ENCODE measurements at regions not wholly inside any gene's neighbourhood (a gene's known extent, or its start where the extent isn't known, plus 50 kb on each side); places are given as distances from the start of the nearest gene placed in this dataset.
A peak's percentile ranks its signal among the peaks of the same experiment; 100 is the strongest.
"Not testable (repeated sequence)": the region's sequence is repeated elsewhere in the genome, so short reads cannot be mapped to it uniquely, and the experiment has no call there.

DNA sequence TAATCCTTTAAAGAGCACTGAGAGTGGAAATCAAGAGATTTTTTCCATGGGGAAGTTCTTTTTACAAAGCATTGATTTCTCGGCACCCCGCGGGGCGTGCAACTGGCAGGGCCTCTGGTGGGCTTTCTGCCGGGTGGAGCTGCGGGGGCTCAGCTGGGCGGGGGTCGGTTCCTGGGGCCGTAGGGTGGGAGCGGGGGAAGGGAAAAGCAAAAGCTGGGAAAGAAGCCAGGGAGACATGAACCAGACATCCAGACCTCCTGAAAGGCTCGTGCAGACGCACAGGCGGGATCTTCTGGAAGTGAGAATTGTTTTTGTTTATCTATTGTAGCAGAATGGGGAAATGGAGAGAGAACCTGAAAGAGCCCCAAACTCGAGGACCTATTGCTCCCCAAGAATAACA is 235.2 kb downstream of the FAM72C start:
- Histone ChIP-seq H3K4me1 (no peaks in the 10 kb centered on the region), H3K27me3 (ENCODE audit: low read depth) (peaks cover 59% of the 10 kb centered on the region), H3K4me3 (no peak overlapping the region), H3K36me3 (no peaks in the 10 kb centered on the region), H3K9me3 (replicated peaks) (no peaks in the 10 kb centered on the region), H3K27ac (replicated peaks) (no peak overlapping the region)
- TF ChIP-seq, protein P1, sequence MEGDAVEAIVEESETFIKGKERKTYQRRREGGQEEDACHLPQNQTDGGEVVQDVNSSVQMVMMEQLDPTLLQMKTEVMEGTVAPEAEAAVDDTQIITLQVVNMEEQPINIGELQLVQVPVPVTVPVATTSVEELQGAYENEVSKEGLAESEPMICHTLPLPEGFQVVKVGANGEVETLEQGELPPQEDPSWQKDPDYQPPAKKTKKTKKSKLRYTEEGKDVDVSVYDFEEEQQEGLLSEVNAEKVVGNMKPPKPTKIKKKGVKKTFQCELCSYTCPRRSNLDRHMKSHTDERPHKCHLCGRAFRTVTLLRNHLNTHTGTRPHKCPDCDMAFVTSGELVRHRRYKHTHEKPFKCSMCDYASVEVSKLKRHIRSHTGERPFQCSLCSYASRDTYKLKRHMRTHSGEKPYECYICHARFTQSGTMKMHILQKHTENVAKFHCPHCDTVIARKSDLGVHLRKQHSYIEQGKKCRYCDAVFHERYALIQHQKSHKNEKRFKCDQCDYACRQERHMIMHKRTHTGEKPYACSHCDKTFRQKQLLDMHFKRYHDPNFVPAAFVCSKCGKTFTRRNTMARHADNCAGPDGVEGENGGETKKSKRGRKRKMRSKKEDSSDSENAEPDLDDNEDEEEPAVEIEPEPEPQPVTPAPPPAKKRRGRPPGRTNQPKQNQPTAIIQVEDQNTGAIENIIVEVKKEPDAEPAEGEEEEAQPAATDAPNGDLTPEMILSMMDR (IDR thresholded peaks at IDR 0.05; ENCODE audit: borderline replicate concordance) = no peak
- DNase-seq = no peak
- intact Hi-C loops (cut with micrococcal nuclease) = no loop called here

DNA sequence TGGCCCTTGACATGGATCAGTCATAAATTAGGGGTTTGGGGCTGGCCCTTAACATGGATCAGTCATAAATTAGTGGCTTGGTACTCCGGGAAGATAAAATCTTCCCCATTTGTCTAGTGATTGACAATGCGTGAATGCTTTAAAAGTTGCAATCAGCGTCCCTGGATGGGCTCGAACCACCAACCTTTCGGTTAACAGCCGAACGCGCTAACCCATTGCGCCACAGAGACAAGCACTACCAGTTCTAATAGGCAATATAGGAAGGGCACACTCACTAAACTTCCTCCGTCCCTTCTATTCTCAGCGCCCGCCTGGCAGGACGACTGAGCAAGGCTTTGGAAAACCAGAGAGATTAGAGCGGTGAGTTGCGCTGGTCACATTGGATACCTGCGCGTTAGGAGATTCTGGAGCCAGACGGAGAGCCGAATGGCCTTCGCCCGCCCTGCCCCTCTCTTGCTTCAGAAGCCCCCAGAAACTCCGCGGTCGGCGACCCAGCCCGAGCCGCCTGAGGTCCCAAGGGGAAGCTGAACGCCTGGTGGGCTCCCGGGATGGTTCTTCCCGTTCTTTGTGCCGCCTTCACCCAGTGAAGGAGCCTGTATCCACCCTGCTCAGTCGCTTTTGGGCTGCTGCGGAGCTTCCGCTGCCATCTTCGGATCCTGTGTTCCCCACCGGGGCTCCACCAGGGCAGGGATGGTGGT is 235.9 kb downstream of the FAM72C start:
- Histone ChIP-seq H3K27ac (replicated peaks) (no peak overlapping the region), H3K27me3 (ENCODE audit: low read depth) (peaks cover 66% of the 10 kb centered on the region), H3K4me1 (no peaks in the 10 kb centered on the region), H3K9me3 (replicated peaks) (no peaks in the 10 kb centered on the region), H3K4me3 (no peak overlapping the region), H3K36me3 (no peaks in the 10 kb centered on the region)
- intact Hi-C loops (cut with micrococcal nuclease) = no loop called here
- TF ChIP-seq, protein P1 (IDR thresholded peaks at IDR 0.05; ENCODE audit: borderline replicate concordance) = no peak
- no peak for DNase-seq

DNA sequence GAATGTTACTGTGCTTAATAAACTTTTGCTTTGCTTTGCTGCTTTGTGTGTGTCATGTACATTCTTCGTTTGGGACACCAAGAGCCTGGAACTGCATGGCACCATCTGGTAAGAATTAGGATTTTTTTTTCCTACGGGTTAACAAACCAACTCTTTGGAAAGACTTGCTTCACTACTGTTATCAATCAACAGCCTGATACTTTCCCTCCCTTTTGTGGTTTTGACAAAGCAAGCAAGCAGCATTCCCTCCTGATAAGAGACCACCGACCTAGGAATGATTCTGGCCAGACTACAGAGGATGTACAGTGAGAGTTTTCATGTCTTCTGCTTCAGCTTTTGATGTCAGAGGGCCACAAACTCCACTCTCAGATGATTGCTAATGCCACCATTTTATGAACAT is 237.5 kb downstream of the FAM72C start:
- H3K36me3 ChIP-seq; intact Hi-C loops (cut with micrococcal nuclease); H3K27ac ChIP-seq (replicated peaks); H3K4me1 ChIP-seq; DNase-seq; H3K9me3 ChIP-seq (replicated peaks); H3K4me3 ChIP-seq: not testable (repeated sequence)
- H3K27me3 ChIP-seq (ENCODE audit: low read depth) = peaks cover 69% of the 10 kb centered on the region

DNA sequence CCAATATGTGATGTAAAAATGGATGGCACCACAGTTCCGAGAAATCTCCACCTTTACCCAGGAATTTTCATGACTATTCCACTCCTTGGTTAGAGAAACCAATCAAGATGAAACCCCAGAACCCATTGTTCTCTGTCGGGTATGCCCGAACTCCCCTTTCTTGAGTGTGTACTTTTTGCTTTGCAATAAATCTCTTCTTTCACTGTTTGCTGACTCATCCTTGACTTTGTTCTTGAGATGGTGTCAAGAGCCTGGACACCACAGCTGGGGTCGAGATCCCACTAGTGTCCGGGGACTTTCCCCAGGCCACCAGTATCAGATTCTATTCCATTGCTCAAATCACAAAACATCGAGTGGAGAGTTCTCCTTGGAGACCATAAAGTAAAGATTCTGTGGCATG is 240.9 kb downstream of the FAM72C start:
- H3K9me3 ChIP-seq (replicated peaks); DNase-seq; H3K4me1 ChIP-seq; H3K36me3 ChIP-seq; H3K4me3 ChIP-seq; intact Hi-C loops (cut with micrococcal nuclease); H3K27ac ChIP-seq (replicated peaks): not testable (repeated sequence)
- H3K27me3 ChIP-seq (ENCODE audit: low read depth) = peaks cover 73% of the 10 kb centered on the region

DNA sequence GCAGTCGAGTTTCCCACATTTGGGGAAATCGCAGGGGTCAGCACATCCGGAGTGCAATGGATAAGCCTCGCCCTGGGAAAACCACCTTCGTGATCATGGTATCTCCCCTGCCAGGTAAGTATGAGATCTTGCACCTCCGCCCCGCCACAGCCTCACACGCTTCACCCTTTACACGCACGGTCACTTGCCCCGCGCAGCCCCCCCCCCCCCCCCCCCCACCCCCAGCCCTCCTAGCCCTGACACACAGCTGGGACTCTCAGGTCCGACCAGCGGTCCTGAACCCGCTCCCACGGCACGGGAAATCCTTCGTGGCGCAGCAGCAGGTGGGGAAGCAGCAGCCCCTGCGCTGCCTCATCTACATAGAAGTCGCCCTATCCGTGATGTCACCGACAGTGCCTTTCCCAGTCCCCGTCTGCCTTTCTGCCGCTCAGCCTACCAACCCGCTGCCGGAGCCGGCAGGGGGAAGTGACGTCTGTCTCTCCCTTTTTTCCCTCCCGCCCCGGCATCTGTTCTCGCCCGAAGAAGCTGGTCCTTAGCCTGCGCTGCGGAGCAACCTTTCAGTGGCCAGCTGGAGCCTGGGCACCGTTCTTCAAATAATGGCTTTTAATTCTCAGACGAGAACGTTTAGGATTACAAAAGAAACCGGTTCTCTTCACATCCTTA is 242.2 kb downstream of the FAM72C start:
- H3K4me1 ChIP-seq; H3K36me3 ChIP-seq; H3K27ac ChIP-seq (replicated peaks); H3K9me3 ChIP-seq (replicated peaks); intact Hi-C loops (cut with micrococcal nuclease); DNase-seq: not testable (repeated sequence)
- H3K4me3 ChIP-seq = peak overlapping the region; percentile 27
- peaks cover 73% of the 10 kb centered on the region for H3K27me3 ChIP-seq (ENCODE audit: low read depth)

DNA sequence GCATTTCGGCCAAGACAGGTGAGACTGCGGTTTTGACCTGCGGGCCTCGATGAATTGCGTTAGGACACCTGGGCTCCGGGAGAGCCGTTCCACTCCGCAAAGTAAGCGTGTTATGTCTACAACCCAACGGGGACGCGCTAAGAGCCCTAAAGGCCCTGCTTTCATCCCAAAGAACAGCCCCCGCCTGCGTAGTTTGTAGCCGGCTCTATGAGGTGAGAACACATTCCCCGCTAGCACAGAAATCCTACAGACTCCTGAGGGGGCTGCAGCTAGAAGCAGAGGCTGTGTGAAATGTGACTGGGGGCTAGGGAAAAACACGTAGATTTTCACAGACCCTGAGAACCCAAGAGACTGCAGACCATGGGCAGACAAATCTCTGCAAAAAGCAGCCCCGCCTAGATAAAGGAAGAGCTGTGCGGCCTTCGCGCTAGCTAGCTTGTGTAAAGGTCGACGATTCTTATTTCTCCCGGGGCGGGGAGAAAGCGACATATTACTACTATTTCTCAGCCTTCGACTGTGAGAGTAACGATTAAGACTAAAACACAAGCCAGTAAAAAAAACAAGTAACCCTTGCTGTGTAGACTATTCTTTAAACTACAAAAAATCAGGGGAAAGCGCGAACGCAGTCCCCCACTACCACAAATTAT is 242.9 kb downstream of the FAM72C start:
- peak overlapping the region; percentile 27 for H3K4me3 ChIP-seq
- H3K27ac ChIP-seq (replicated peaks); intact Hi-C loops (cut with micrococcal nuclease): not testable (repeated sequence)

DNA sequence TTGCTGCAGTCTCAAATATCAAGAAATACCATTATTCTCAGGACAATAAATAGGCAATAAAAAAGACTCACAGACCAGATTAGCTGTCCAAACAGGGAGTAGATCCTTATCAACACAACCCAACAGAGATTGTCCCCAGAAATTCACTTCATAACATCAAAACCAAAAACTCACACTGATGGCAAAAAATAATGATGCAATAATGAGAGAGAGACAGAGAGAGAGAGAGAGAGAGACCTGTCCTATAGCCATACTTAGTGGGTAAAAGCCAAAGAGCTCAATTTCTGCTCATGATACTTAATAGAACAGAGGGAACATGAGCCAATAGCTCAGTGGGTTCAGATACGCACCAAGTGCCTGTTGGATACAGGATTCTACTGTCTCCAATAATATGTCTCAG is 244.5 kb downstream of the FAM72C start:
- H3K4me1 ChIP-seq = no peaks in the 10 kb centered on the region
- intact Hi-C loops (cut with micrococcal nuclease) = no loop called here
- no peak overlapping the region for H3K4me3 ChIP-seq
- H3K27ac ChIP-seq (replicated peaks) = no peak overlapping the region
- no peak for DNase-seq
- no peaks in the 10 kb centered on the region for H3K36me3 ChIP-seq
- H3K27me3 ChIP-seq (ENCODE audit: low read depth) = peaks cover 74% of the 10 kb centered on the region
- TF ChIP-seq, protein P1 (IDR thresholded peaks at IDR 0.05; ENCODE audit: borderline replicate concordance) = no peak
- no peaks in the 10 kb centered on the region for H3K9me3 ChIP-seq (replicated peaks)

More for the DNA sequence above, 242.9 kb downstream of the FAM72C start:
- H3K4me1 ChIP-seq; DNase-seq; H3K36me3 ChIP-seq; H3K9me3 ChIP-seq (replicated peaks): not testable (repeated sequence)
- H3K27me3 ChIP-seq (ENCODE audit: low read depth) = peaks cover 73% of the 10 kb centered on the region

Data from left ventricle myocardium inferior (tissue), 1 donor.